Activated CD4-positive, alpha-beta T cell treated with anti-CD3 and anti-CD28 coated beads for 24 hours (primary cell): ENCODE measurements at regions not wholly inside any gene's neighbourhood (a gene's known extent, or its start where the extent isn't known, plus 50 kb on each side); places are given as distances from the start of the nearest gene placed in this dataset.
"Not testable (repeated sequence)": the region's sequence is repeated elsewhere in the genome, so short reads cannot be mapped to it uniquely, and the experiment has no call there.

Experiments used
- DNase-seq, 2 donors: peaks; one replicate each; pipeline ENCODE4 v3.0.0-alpha.2; 2020; ENCODE audit warnings: low read depth in 2 of 2

- not testable (repeated sequence) for DNase-seq
Observed at GRCh38 chr16:70014915-70015314, 63.8 kb downstream of the CLEC18A start.

GRCh38 chr16:70016751-70017150 is 65.6 kb downstream of the CLEC18A start:
- DNase-seq: not testable (repeated sequence)

- peak in 1 of 2 donors; percentile 5 for DNase-seq
Observed at GRCh38 chr16:70018254-70018653, 67.1 kb downstream of the CLEC18A start.

GRCh38 chr16:70023207-70023606 is 72.1 kb downstream of the CLEC18A start:
- DNase-seq: not testable (repeated sequence)

GRCh38 chr16:70023956-70024355 is 72.8 kb downstream of the CLEC18A start:
- DNase-seq: not testable (repeated sequence)

GRCh38 chr16:70026165-70026854 is 75.2 kb downstream of the CLEC18A start:
- peak in 1 of 2 donors; percentile 7 for DNase-seq

- not testable (repeated sequence) for DNase-seq
Observed at GRCh38 chr16:70032906-70033305, 81.2 kb upstream of the PDPR start.

- DNase-seq: not testable (repeated sequence)
Observed at GRCh38 chr16:70037913-70038312, 76.2 kb upstream of the PDPR start.

- DNase-seq: not testable (repeated sequence)
Observed at GRCh38 chr16:70040554-70040953, 73.6 kb upstream of the PDPR start.

- not testable (repeated sequence) for DNase-seq
Observed at GRCh38 chr16:70043538-70044067, 70.5 kb upstream of the PDPR start.

GRCh38 chr16:70046560-70046959 is 67.6 kb upstream of the PDPR start:
- DNase-seq: not testable (repeated sequence)

- not testable (repeated sequence) for DNase-seq
Observed at GRCh38 chr16:70048083-70048482, 66.0 kb upstream of the PDPR start.

- DNase-seq: not testable (repeated sequence)
Observed at GRCh38 chr16:70058056-70058455, 56.1 kb upstream of the PDPR start.

- not testable (repeated sequence) for DNase-seq
Observed at GRCh38 chr16:70059429-70059828, 54.7 kb upstream of the PDPR start.

GRCh38 chr16:70060521-70061027 is 53.6 kb upstream of the PDPR start:
- DNase-seq: not testable (repeated sequence)

- not testable (repeated sequence) for DNase-seq
Observed at GRCh38 chr16:70061671-70062218, 52.4 kb upstream of the PDPR start.

- DNase-seq: not testable (repeated sequence)
Observed at GRCh38 chr16:70062947-70063346, 51.2 kb upstream of the PDPR start.
